ENCODE measurements at regions not wholly inside any gene's neighbourhood (a gene's known extent, or its start where the extent isn't known, plus 50 kb on each side); places are given as distances from the start of the nearest gene placed in this dataset.
A peak's percentile ranks its signal among the peaks of the same experiment; 100 is the strongest.

DNA sequence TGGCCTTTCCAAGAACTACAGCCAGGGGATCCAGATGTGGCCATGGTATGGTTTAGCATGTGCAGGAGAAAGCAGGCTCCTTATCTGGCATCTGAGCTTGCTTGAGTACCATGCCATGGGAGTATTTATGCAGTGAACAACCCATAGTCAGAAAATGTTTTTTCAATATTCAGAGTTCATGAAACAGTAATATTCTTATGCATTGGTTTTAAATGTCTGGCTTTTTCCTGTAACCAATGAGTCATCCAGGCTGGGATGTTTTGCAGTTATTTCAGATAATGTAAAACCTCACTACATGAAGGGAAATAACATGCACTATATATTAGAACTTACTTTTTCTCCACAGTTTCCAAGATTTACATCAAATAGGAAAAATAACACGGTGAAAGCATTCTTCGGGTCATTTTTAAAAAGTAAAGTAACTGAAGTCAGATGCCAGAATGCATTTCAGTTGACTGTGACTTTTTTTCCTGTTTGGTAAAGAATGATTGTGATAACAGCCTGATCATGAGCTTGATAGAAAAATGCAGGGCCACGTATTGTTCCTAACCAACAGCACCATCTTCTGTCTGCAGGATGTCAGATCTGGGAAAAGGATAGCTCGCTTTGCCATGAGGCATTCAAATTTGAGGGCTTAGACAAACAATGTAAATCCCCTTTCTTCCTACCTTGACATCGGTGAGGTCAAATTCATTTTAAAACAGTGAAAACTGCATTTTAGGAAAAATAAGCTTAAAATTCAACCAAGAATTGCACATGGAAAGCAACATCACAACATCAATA lies 152.8 kb downstream of the DSC3 start:
- no peak overlapping the region for H3K4me3 ChIP-seq
- DNase-seq (peak; percentile 32 to 75 (median 59)), ATAC-seq (ENCODE audit: insufficient read depth, low FRiP score) (no peak)
- H3K27ac ChIP-seq (ENCODE audit: low read depth in 1 of 2, low read length in 1 of 2), result no peak overlapping the region
- no peaks in the 10 kb centered on the region for H3K9me3 ChIP-seq (ENCODE audit: control insufficient read depth in 4 of 4, insufficient read depth in 3 of 4, low read length in 3 of 4)
- WGBS, 2 donors, result 39 to 40% methylated on average over 5 of the region's 5 CpGs
- H3K27me3 ChIP-seq (ENCODE audit: control insufficient read depth in 3 of 3, insufficient read depth in 3 of 3, low read length in 2 of 3), result no peaks in the 10 kb centered on the region
- TF ChIP-seq CTCF (IDR thresholded peaks at IDR 0.05; ENCODE audit: control extremely low read depth, extremely low read depth), result no peak
- H3K9ac ChIP-seq (ENCODE audit: insufficient read depth in 1 of 2, low read length in 2 of 2), result no peak overlapping the region
- H3K4me1 ChIP-seq (ENCODE audit: control insufficient read depth in 5 of 5, insufficient read depth in 5 of 5, low read length in 5 of 5), result no peaks in the 10 kb centered on the region
- no peaks in the 10 kb centered on the region for H3K36me3 ChIP-seq (ENCODE audit: control insufficient read depth in 4 of 4, insufficient read depth in 4 of 4, low read length in 4 of 4)

- ATAC-seq (ENCODE audit: insufficient read depth, low FRiP score) (no peak), DNase-seq (no peak)
- no peak overlapping the region for H3K4me3 ChIP-seq
- no peak overlapping the region for H3K9ac ChIP-seq (ENCODE audit: insufficient read depth in 1 of 2, low read length in 2 of 2)
- H3K27me3 ChIP-seq (ENCODE audit: control insufficient read depth in 3 of 3, insufficient read depth in 3 of 3, low read length in 2 of 3), result no peaks in the 10 kb centered on the region
- no peaks in the 10 kb centered on the region for H3K4me1 ChIP-seq (ENCODE audit: control insufficient read depth in 5 of 5, insufficient read depth in 5 of 5, low read length in 5 of 5)
- no peak for TF ChIP-seq CTCF (IDR thresholded peaks at IDR 0.05; ENCODE audit: control extremely low read depth, extremely low read depth)
- WGBS, 2 donors, result 84 to 86% methylated on average over 5 of the region's 5 CpGs
- no peak overlapping the region for H3K27ac ChIP-seq (ENCODE audit: low read depth in 1 of 2, low read length in 1 of 2)
- H3K9me3 ChIP-seq (ENCODE audit: control insufficient read depth in 4 of 4, insufficient read depth in 3 of 4, low read length in 3 of 4), result no peaks in the 10 kb centered on the region
- no peaks in the 10 kb centered on the region for H3K36me3 ChIP-seq (ENCODE audit: control insufficient read depth in 4 of 4, insufficient read depth in 4 of 4, low read length in 4 of 4)
Measured at GRCh38 chr18:30888344-30888743, 154.2 kb downstream of the DSC3 start.

GRCh38 chr18:30886998-30887397 lies 155.5 kb downstream of the DSC3 start:
- H3K4me3 ChIP-seq, result no peak overlapping the region
- H3K4me1 ChIP-seq (ENCODE audit: control insufficient read depth in 5 of 5, insufficient read depth in 5 of 5, low read length in 5 of 5), result no peaks in the 10 kb centered on the region
- 92 to 93% methylated on average over 4 of the region's 4 CpGs for WGBS, 2 donors
- ATAC-seq (ENCODE audit: insufficient read depth, low FRiP score), result no peak
- no peaks in the 10 kb centered on the region for H3K36me3 ChIP-seq (ENCODE audit: control insufficient read depth in 4 of 4, insufficient read depth in 4 of 4, low read length in 4 of 4)
- no peak for TF ChIP-seq CTCF (IDR thresholded peaks at IDR 0.05; ENCODE audit: control extremely low read depth, extremely low read depth)
- H3K9me3 ChIP-seq (ENCODE audit: control insufficient read depth in 4 of 4, insufficient read depth in 3 of 4, low read length in 3 of 4), result no peaks in the 10 kb centered on the region
- no peaks in the 10 kb centered on the region for H3K27me3 ChIP-seq (ENCODE audit: control insufficient read depth in 3 of 3, insufficient read depth in 3 of 3, low read length in 2 of 3)
- no peak overlapping the region for H3K27ac ChIP-seq (ENCODE audit: low read depth in 1 of 2, low read length in 1 of 2)
- no peak overlapping the region for H3K9ac ChIP-seq (ENCODE audit: insufficient read depth in 1 of 2, low read length in 2 of 2)
- no peak for DNase-seq

DNA sequence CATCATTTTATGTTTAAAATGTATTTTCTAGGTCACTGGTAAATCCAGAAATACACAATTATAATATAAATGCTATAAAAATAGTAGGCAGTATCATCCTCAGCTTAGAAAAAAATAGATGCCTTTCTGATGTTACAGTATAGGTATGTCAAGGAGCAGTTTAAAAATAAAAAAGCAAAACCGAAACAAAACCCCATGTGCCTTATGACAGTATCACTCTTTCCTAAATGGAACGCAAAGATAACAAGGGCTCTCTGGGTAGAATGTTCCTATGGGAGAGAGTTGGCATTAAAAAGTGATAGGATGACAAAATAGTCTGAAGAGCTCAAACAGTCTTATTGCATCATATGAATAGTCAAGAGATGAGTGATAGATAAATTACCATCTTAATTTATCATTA lies 172.1 kb downstream of the DSC3 start:
- DNase-seq (no peak), ATAC-seq (ENCODE audit: insufficient read depth, low FRiP score) (no peak)
- Histone ChIP-seq H3K4me3 (no peak overlapping the region), H3K27ac (ENCODE audit: low read depth in 1 of 2, low read length in 1 of 2) (no peak overlapping the region), H3K9me3 (ENCODE audit: control insufficient read depth in 4 of 4, insufficient read depth in 3 of 4, low read length in 3 of 4) (no peaks in the 10 kb centered on the region), H3K36me3 (ENCODE audit: control insufficient read depth in 4 of 4, insufficient read depth in 4 of 4, low read length in 4 of 4) (no peaks in the 10 kb centered on the region), H3K27me3 (ENCODE audit: control insufficient read depth in 3 of 3, insufficient read depth in 3 of 3, low read length in 2 of 3) (no peaks in the 10 kb centered on the region), H3K4me1 (ENCODE audit: control insufficient read depth in 5 of 5, insufficient read depth in 5 of 5, low read length in 5 of 5) (no peaks in the 10 kb centered on the region), H3K9ac (ENCODE audit: insufficient read depth in 1 of 2, low read length in 2 of 2) (no peak overlapping the region)
- WGBS, 2 donors, result 85 to 90% methylated on average over 2 of the region's 2 CpGs
- no peak for TF ChIP-seq CTCF (IDR thresholded peaks at IDR 0.05; ENCODE audit: control extremely low read depth, extremely low read depth)

Data from lung (tissue), 11 donors.